ENCODE measurements at regions not wholly inside any gene's neighbourhood (a gene's known extent, or its start where the extent isn't known, plus 50 kb on each side); places are given as distances from the start of the nearest gene placed in this dataset.

DNA sequence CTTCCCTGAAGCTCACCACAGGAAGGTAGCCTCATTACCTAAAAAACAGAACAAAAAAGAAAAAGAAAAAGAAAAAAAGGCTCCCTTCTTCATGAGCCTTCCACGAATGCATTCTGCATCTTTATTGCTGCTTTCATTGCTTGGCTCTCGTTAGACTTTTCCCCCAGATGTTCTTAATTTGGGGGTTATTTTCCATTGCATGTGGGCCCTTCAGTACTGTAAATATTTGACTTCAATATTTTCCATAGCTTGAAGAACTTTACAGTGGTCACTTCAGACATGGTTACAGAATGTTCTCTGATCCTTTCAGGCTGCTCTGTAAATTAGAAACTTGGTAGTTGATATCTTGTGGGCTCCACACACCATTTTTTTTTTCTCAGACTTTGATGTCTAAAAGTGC is 65.6 kb upstream of the COPS8 start:
- peaks cover 0 to 7% of the 10 kb centered on the region in 2 experiments; a peak in 2 of 5 replicates for H3K27me3 ChIP-seq (ENCODE audit: control insufficient read depth in 2 of 2, insufficient read depth in 2 of 2, low read length in 2 of 2)
- H3K79me2 ChIP-seq (ENCODE audit: control insufficient read depth, insufficient read depth, low read length) = no peaks in the 10 kb centered on the region
- no peak overlapping the region for H3K27ac ChIP-seq (ENCODE audit: extremely low read depth, low read depth, low read length)
- in situ Hi-C loops (cut with MboI) = no loop called here
- 0% methylated on average over 2 of the region's 2 CpGs for WGBS (ENCODE audit: insufficient coverage, low coverage, missing lambda C conversion rate)
- no peak overlapping the region for H3K9ac ChIP-seq (ENCODE audit: insufficient read depth in 1 of 2, low read depth in 2 of 2, low read length in 2 of 2)
- DNase-seq (ENCODE audit: extremely low read depth in 1 of 4, low spot score in 3 of 4) = no peak
- no peak overlapping the region for H3K4me2 ChIP-seq (ENCODE audit: insufficient read depth, low read length)
- no peak for ATAC-seq
- FAIRE-seq = no peak
- no peak overlapping the region for H3K4me3 ChIP-seq
- no peak overlapping the region for H2AFZ ChIP-seq (ENCODE audit: low read depth, low read length)
- CTCF ChIA-PET (ENCODE audit: low intra/inter-chr PET ratio) = no interaction called here
- H3K9me1 ChIP-seq (ENCODE audit: control insufficient read depth, insufficient read depth, low read length) = no peaks in the 10 kb centered on the region
- POLR2A ChIA-PET = no interaction called here
- H3K9me3 ChIP-seq (replicated peaks; ENCODE audit: control insufficient read depth, insufficient read depth, low read depth, low read length) = no peaks in the 10 kb centered on the region
- H3K4me1 ChIP-seq (replicated peaks in 1 of 2; ENCODE audit: control insufficient read depth in 2 of 2, insufficient read depth in 2 of 2, low read length in 2 of 2) = no peaks in the 10 kb centered on the region
- no peaks in the 10 kb centered on the region for H4K20me1 ChIP-seq (replicated peaks; ENCODE audit: control insufficient read depth, insufficient read depth, low read length)
- no peaks in the 10 kb centered on the region for H3K36me3 ChIP-seq (ENCODE audit: control insufficient read depth, insufficient read depth, low read length)
- BruUV-seq (replicated peaks) = no TSS peak
- no peak for TF ChIP-seq ZNF644 (tag; IDR thresholded peaks at IDR 0.05; ENCODE audit: low read depth)
- TF ChIP-seq, protein P1, sequence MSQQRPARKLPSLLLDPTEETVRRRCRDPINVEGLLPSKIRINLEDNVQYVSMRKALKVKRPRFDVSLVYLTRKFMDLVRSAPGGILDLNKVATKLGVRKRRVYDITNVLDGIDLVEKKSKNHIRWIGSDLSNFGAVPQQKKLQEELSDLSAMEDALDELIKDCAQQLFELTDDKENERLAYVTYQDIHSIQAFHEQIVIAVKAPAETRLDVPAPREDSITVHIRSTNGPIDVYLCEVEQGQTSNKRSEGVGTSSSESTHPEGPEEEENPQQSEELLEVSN (IDR thresholded peaks at IDR 0.05; ENCODE audit: borderline replicate concordance in 1 of 2, extremely low read depth in 1 of 2, insufficient read depth in 1 of 2, insufficient read length in 1 of 2, low read depth in 1 of 2, low read length in 1 of 2, poor library complexity in 1 of 2, severe bottlenecking in 1 of 2) = no peak
- TF ChIP-seq ZNF143 (CRISPR knock-in tag; IDR thresholded peaks at IDR 0.05) = no peak
- TF ChIP-seq, protein P2, sequence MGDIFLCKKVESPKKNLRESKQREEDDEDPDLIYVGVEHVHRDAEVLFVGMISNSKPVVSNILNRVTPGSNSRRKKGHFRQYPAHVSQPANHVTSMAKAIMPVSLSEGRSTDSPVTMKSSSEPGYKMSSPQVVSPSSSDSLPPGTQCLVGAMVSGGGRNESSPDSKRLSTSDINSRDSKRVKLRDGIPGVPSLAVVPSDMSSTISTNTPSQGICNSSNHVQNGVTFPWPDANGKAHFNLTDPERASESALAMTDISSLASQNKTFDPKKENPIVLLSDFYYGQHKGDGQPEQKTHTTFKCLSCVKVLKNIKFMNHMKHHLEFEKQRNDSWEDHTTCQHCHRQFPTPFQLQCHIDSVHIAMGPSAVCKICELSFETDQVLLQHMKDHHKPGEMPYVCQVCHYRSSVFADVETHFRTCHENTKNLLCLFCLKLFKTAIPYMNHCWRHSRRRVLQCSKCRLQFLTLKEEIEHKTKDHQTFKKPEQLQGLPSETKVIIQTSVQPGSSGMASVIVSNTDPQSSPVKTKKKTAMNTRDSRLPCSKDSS (IDR thresholded peaks at IDR 0.05; ENCODE audit: low read depth, partially characterized antibody) = no peak
- TF ChIP-seq TAF7 (tag; IDR thresholded peaks at IDR 0.05) = no peak
- no peak for TF ChIP-seq POU5F1 (IDR thresholded peaks at IDR 0.05; ENCODE audit: borderline replicate concordance, low read depth, low read length, partially characterized antibody)
- no peak for TF ChIP-seq HLTF (IDR thresholded peaks at IDR 0.05)
- no peak for TF ChIP-seq TCF7L2 (IDR thresholded peaks at IDR 0.05; ENCODE audit: low read depth, low read length)
- no peak for TF ChIP-seq HDAC3 (IDR thresholded peaks at IDR 0.05; ENCODE audit: borderline replicate concordance, partially characterized antibody)
- TF ChIP-seq HOXB6 (CRISPR knock-in tag; IDR thresholded peaks at IDR 0.05; ENCODE audit: borderline replicate concordance) = no peak
- no peak for TF ChIP-seq POLR2AphosphoS5 (IDR thresholded peaks at IDR 0.05; ENCODE audit: control insufficient read depth, insufficient read depth, low read depth, low read length)
- no peak for TF ChIP-seq KLF10 (CRISPR knock-in tag; IDR thresholded peaks at IDR 0.05)
- no peak for TF ChIP-seq SAP30 (IDR thresholded peaks at IDR 0.05; ENCODE audit: borderline replicate concordance, insufficient read depth, low read depth, low read length, poor library complexity, severe bottlenecking)
- no peak for TF ChIP-seq ZNF668 (CRISPR knock-in tag; IDR thresholded peaks at IDR 0.05)
- TF ChIP-seq, protein P3, sequence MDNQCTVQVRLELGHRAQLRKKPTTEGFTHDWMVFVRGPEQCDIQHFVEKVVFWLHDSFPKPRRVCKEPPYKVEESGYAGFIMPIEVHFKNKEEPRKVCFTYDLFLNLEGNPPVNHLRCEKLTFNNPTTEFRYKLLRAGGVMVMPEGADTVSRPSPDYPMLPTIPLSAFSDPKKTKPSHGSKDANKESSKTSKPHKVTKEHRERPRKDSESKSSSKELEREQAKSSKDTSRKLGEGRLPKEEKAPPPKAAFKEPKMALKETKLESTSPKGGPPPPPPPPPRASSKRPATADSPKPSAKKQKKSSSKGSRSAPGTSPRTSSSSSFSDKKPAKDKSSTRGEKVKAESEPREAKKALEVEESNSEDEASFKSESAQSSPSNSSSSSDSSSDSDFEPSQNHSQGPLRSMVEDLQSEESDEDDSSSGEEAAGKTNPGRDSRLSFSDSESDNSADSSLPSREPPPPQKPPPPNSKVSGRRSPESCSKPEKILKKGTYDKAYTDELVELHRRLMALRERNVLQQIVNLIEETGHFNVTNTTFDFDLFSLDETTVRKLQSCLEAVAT (IDR thresholded peaks at IDR 0.05) = no peak
- TF ChIP-seq, protein P4, sequence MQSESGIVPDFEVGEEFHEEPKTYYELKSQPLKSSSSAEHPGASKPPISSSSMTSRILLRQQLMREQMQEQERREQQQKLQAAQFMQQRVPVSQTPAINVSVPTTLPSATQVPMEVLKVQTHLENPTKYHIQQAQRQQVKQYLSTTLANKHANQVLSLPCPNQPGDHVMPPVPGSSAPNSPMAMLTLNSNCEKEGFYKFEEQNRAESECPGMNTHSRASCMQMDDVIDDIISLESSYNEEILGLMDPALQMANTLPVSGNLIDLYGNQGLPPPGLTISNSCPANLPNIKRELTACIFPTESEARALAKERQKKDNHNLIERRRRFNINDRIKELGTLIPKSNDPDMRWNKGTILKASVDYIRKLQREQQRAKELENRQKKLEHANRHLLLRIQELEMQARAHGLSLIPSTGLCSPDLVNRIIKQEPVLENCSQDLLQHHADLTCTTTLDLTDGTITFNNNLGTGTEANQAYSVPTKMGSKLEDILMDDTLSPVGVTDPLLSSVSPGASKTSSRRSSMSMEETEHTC (IDR thresholded peaks at IDR 0.05) = no peak
- no peak for TF ChIP-seq LEF1 (IDR thresholded peaks at IDR 0.05)
- intact Hi-C loops (cut with micrococcal nuclease) = no loop called here

Measured in K562 (cell line).